Endothelial cell of umbilical vein (primary cell): ENCODE measurements at regions not wholly inside any gene's neighbourhood (a gene's known extent, or its start where the extent isn't known, plus 50 kb on each side); places are given as distances from the start of the nearest gene placed in this dataset.

Experiments
- BruUV-seq: library from RNA; stranded (reverse); fragments of 400-500 nt; replicated peaks from 2 replicates; lab custom pipeline; 2021; lab: Mats Ljungman, UMichigan
- CTCF ChIA-PET: fragments of 300-600, 350-600 bp; sonication (Branson Sonifier 250); formaldehyde crosslinking; loops from one replicate; lab custom pipeline; 2021; ENCODE audit warnings: antibody characterized with exemption, inconsistent platforms; lab: Charles Lee
- POLR2A ChIA-PET: fragments of 300-600, 350-600 bp; sonication (Branson Sonifier 250); formaldehyde crosslinking; loops from one replicate; lab custom pipeline; 2021; ENCODE audit warnings: antibody characterized with exemption, inconsistent platforms; lab: Charles Lee
- DNase-seq: peaks from one replicate; pipeline ENCODE4 v3.0.0-alpha.2; 2011; ENCODE audit warnings: low read depth, low spot score
- FAIRE-seq: peaks from 2 replicates; lab custom pipeline; 2011; peaks lifted over from hg19 to GRCh38; lab: Jason Lieb, UNC
- H2AFZ ChIP-seq: 2 replicates; pipeline ENCODE4 v1.6.0; 2012; ENCODE audit warnings: low read depth, low read length, control low read depth, inconsistent platforms
- H3K27ac ChIP-seq: 2 replicates; pipeline ENCODE4 v1.5.1; 2011; ENCODE audit warnings: low read depth, mild to moderate bottlenecking, control low read depth, low read length, moderate library complexity; ENCODE audit not compliant: insufficient read depth
- H3K27me3 ChIP-seq, 2 experiments: 2 replicates each; pipeline versions ENCODE4 v1.6.0 to v1.6.1; 2011; ENCODE audit warnings: low read length in 2 of 2, mixed read lengths in 1 of 2; ENCODE audit not compliant: control insufficient read depth in 2 of 2, insufficient read depth in 2 of 2
- H3K36me3 ChIP-seq, 2 experiments: 2 replicates in 1 of 2; 3 replicates in 1 of 2; pipeline ENCODE4 v1.5.1; 2011; ENCODE audit warnings: low read length in 2 of 2, mild to moderate bottlenecking in 1 of 2, moderate library complexity in 1 of 2; ENCODE audit not compliant: control insufficient read depth in 2 of 2, insufficient read depth in 2 of 2; ENCODE audit errors: extremely low read depth in 1 of 2
- H3K4me1 ChIP-seq: 3 replicates; pipeline ENCODE4 v1.5.1; 2011; ENCODE audit warnings: mild to moderate bottlenecking, low read length; ENCODE audit not compliant: control insufficient read depth, insufficient read depth; ENCODE audit errors: extremely low read depth
- H3K4me2 ChIP-seq: 2 replicates; pipeline ENCODE4 v1.6.1; 2011; ENCODE audit warnings: low read length, control low read depth, mixed read lengths; ENCODE audit not compliant: insufficient read depth
- H3K4me3 ChIP-seq, 3 experiments: fragments of 200-600 bp in 1 of 3; sonication (generic), shearing (Covaris generic) in 1 of 3; replicated peaks in 1 of 3; 2 replicates each; pipeline ENCODE4 v1.5.1; 2011 to 2016; ENCODE audit warnings: control low read depth in 3 of 3, low read length in 3 of 3, mild to moderate bottlenecking in 2 of 3, inconsistent platforms in 1 of 3, low read depth in 1 of 3, moderate library complexity in 1 of 3; ENCODE audit not compliant: insufficient read depth in 1 of 3
- H3K79me2 ChIP-seq: 2 replicates; pipeline ENCODE4 v1.6.0; 2012; ENCODE audit warnings: low read length, inconsistent platforms; ENCODE audit not compliant: control insufficient read depth, insufficient read depth
- H3K9ac ChIP-seq: replicated peaks from 2 replicates; pipeline ENCODE3; 2011; ENCODE audit warnings: low read length, control low read depth; ENCODE audit not compliant: insufficient read depth; ENCODE audit errors: extremely low read depth
- H3K9me1 ChIP-seq: replicated peaks from 3 replicates; pipeline ENCODE4 v1.6.0; 2011; ENCODE audit warnings: mild to moderate bottlenecking, low read length; ENCODE audit not compliant: control insufficient read depth, insufficient read depth; ENCODE audit errors: extremely low read depth
- H3K9me3 ChIP-seq: replicated peaks from 2 replicates; pipeline ENCODE4 v1.5.1; 2012; ENCODE audit warnings: low read length, inconsistent platforms; ENCODE audit not compliant: control insufficient read depth, insufficient read depth
- H4K20me1 ChIP-seq: replicated peaks from 2 replicates; pipeline ENCODE3; 2011; ENCODE audit warnings: mild to moderate bottlenecking, low read length; ENCODE audit not compliant: control insufficient read depth, insufficient read depth; ENCODE audit errors: extremely low read depth
- EZH2 ChIP-seq: IDR thresholded peaks from 2 replicates; pipeline ENCODE4 v1.6.1; 2012; ENCODE audit warnings: borderline replicate concordance, low read depth, mild to moderate bottlenecking, moderate library complexity, low read length, inconsistent platforms; ENCODE audit not compliant: severe bottlenecking
- FOS ChIP-seq: IDR thresholded peaks from 2 replicates; pipeline ENCODE4 v1.6.1; 2011; ENCODE audit warnings: mild to moderate bottlenecking, low read length, moderate library complexity, borderline replicate concordance; ENCODE audit not compliant: insufficient read depth
- GATA2 ChIP-seq: IDR thresholded peaks from 2 replicates; pipeline ENCODE4 v1.7.0; 2011; ENCODE audit warnings: low read depth, mild to moderate bottlenecking, moderate library complexity, mixed read lengths, low read length; ENCODE audit not compliant: insufficient read length, insufficient read depth
- JUN ChIP-seq: IDR thresholded peaks from 2 replicates; pipeline ENCODE4 v1.6.1; 2011; ENCODE audit warnings: borderline replicate concordance, low read depth; ENCODE audit not compliant: insufficient read length, insufficient read depth
- MYC ChIP-seq: IDR thresholded peaks from one replicate; pipeline ENCODE4 v1.6.1; 2011; ENCODE audit warnings: mild to moderate bottlenecking, low read depth, low read length
- POLR2A ChIP-seq: IDR thresholded peaks from 2 replicates; pipeline ENCODE4 v1.6.1; 2012; ENCODE audit warnings: low read depth, mild to moderate bottlenecking, control low read depth, low read length
- POLR2AphosphoS5 ChIP-seq: IDR thresholded peaks from 2 replicates; pipeline ENCODE4 v1.6.1; 2012; ENCODE audit warnings: low read depth, mild to moderate bottlenecking, control low read depth, low read length, moderate library complexity; ENCODE audit not compliant: insufficient read depth
- dilution Hi-C: fragments of 300-500 bp; cut with MboI; formaldehyde crosslinking; loops from one replicate; pipeline ENCODE4 v1.15.0; 2019; ENCODE audit warnings: low sequenced_read_pairs; ENCODE audit not compliant: extremely low pct_ligation_motif_present
- intact Hi-C: fragments of 100-400 bp; cut with micrococcal nuclease; formaldehyde crosslinking; loops from one replicate; pipeline ENCODE4 v1.10.0; 2022
- TF ChIP-seq, protein P1 (sequence below): IDR thresholded peaks from 2 replicates; pipeline ENCODE4 v1.6.1; 2011; ENCODE audit not compliant: insufficient read depth, insufficient read length
- TF ChIP-seq, protein P2 (sequence below), 2 donors: IDR thresholded peaks; 1 replicate in 1 of 2; 2 replicates in 1 of 2; pipeline ENCODE4 v1.5.1; 2011; ENCODE audit warnings: low read length in 2 of 2, mild to moderate bottlenecking in 2 of 2, moderate library complexity in 2 of 2, control low read depth in 1 of 2, inconsistent platforms in 1 of 2, low read depth in 1 of 2; ENCODE audit not compliant: insufficient read depth in 1 of 2; ENCODE audit errors: extremely low read depth in 1 of 2

DNA sequence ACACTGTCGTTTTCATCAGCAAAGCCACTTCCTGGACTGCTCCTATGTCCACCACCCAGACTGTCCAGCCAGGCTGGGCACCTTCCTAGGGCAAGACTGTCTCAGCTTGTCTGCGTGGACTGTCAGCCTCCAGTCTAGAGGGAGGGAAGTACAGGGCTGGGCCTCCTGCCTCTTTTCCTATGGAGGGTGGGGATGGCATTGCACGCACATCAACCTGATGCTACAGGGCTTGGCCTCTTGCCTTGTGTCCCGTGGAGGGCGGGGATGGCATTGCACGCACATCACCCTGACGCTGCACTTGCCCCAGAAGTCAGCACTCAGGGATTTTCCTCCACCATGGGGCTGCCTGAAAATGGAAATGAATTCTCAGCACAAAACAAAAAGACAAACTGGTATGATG lies 304.2 kb upstream of the CDH4 start:
- no peaks in the 10 kb centered on the region for H4K20me1 ChIP-seq
- CTCF ChIA-PET = no interaction called here
- DNase-seq (no peak), FAIRE-seq (no peak)
- TF ChIP-seq, protein P1, sequence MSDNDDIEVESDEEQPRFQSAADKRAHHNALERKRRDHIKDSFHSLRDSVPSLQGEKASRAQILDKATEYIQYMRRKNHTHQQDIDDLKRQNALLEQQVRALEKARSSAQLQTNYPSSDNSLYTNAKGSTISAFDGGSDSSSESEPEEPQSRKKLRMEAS = no peak
- TF ChIP-seq POLR2A = no peak
- TF ChIP-seq FOS = no peak
- TF ChIP-seq MYC = no peak
- H3K27ac ChIP-seq = no peak overlapping the region
- H2AFZ ChIP-seq = no peak overlapping the region
- no peaks in the 10 kb centered on the region for H3K36me3 ChIP-seq
- POLR2A ChIA-PET = no interaction called here
- H3K27me3 ChIP-seq = no peaks in the 10 kb centered on the region
- H3K4me2 ChIP-seq = no peak overlapping the region
- no peaks in the 10 kb centered on the region for H3K4me1 ChIP-seq
- H3K4me3 ChIP-seq = no peak overlapping the region
- no peaks in the 10 kb centered on the region for H3K9me1 ChIP-seq
- H3K9me3 ChIP-seq = peaks cover 17% of the 10 kb centered on the region
- no peaks in the 10 kb centered on the region for H3K79me2 ChIP-seq
- dilution Hi-C loops = no loop called here
- BruUV-seq = no TSS peak
- intact Hi-C loops = no loop called here
- no peak overlapping the region for H3K9ac ChIP-seq

DNA sequence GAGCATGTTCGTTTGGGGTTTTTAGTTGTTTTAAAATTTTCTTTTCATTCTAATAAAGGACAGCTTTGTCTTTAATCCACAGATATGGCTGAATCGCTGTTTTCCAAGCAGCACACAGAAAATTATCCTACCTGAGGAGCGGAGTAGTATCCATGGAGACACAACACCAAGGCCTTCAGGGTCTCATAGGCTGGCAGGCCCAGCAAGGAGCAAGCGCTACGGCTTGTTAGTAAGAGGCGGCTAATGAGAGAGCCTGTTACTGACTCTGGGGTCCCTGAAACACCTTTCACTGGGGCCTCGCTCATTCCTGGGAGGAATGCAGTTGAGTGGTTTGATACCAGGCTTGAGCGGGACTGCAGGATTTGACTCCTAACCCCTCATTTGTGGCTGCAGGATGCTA lies 303.8 kb upstream of the CDH4 start:
- peaks cover 17% of the 10 kb centered on the region for H3K9me3 ChIP-seq
- DNase-seq = no peak
- no peaks in the 10 kb centered on the region for H4K20me1 ChIP-seq
- intact Hi-C loops = no loop called here
- POLR2A ChIA-PET = no interaction called here
- no peaks in the 10 kb centered on the region for H3K27me3 ChIP-seq
- H3K9me1 ChIP-seq = no peaks in the 10 kb centered on the region
- no peak for FAIRE-seq
- CTCF ChIA-PET = no interaction called here
- H3K79me2 ChIP-seq = no peaks in the 10 kb centered on the region
- H3K27ac ChIP-seq = no peak overlapping the region
- no peak overlapping the region for H3K4me2 ChIP-seq
- no peaks in the 10 kb centered on the region for H3K4me1 ChIP-seq
- dilution Hi-C loops = no loop called here
- no peak overlapping the region for H3K9ac ChIP-seq
- H3K4me3 ChIP-seq = no peak overlapping the region
- H2AFZ ChIP-seq = no peak overlapping the region
- BruUV-seq = no TSS peak
- H3K36me3 ChIP-seq = no peaks in the 10 kb centered on the region
- TF ChIP-seq MYC = no peak
- no peak for TF ChIP-seq POLR2A
- TF ChIP-seq, protein P2, sequence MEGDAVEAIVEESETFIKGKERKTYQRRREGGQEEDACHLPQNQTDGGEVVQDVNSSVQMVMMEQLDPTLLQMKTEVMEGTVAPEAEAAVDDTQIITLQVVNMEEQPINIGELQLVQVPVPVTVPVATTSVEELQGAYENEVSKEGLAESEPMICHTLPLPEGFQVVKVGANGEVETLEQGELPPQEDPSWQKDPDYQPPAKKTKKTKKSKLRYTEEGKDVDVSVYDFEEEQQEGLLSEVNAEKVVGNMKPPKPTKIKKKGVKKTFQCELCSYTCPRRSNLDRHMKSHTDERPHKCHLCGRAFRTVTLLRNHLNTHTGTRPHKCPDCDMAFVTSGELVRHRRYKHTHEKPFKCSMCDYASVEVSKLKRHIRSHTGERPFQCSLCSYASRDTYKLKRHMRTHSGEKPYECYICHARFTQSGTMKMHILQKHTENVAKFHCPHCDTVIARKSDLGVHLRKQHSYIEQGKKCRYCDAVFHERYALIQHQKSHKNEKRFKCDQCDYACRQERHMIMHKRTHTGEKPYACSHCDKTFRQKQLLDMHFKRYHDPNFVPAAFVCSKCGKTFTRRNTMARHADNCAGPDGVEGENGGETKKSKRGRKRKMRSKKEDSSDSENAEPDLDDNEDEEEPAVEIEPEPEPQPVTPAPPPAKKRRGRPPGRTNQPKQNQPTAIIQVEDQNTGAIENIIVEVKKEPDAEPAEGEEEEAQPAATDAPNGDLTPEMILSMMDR (IDR thresholded peaks at IDR 0.05; ENCODE audit: extremely low read depth in 1 of 2, insufficient read depth in 1 of 2, low read depth in 1 of 2, low read length in 2 of 2) = no peak
- TF ChIP-seq POLR2AphosphoS5 = no peak
- no peak for TF ChIP-seq GATA2
- TF ChIP-seq JUN = no peak
- TF ChIP-seq, protein P1 = no peak
- TF ChIP-seq EZH2 = no peak
- TF ChIP-seq FOS = no peak
